PC-9 (cell line): ENCODE measurements at regions not wholly inside any gene's neighbourhood (a gene's known extent, or its start where the extent isn't known, plus 50 kb on each side); places are given as distances from the start of the nearest gene placed in this dataset.

ENCODE experiments used
- BruUV-seq: library from RNA; stranded (reverse); fragments of 400-500 nt; replicated peaks from 2 replicates; lab custom pipeline; 2021; lab: Mats Ljungman, UMichigan
- CTCF ChIA-PET: fragments of 300-600 bp; sonication (Branson Sonifier 250); formaldehyde crosslinking; loops from one replicate; lab custom pipeline; 2022; ENCODE audit warnings: antibody characterized with exemption; lab: Charles Lee
- POLR2A ChIA-PET: fragments of 300-600 bp; sonication (Branson Sonifier 250); formaldehyde crosslinking; loops from one replicate; lab custom pipeline; 2022; ENCODE audit warnings: antibody characterized with exemption; ENCODE audit not compliant: unreplicated experiment; lab: Charles Lee
- DNase-seq, 2 experiments: peaks; one replicate each; pipeline versions ENCODE4 v3.0.0 to v3.0.0-alpha.2; 2015 to 2022; ENCODE audit warnings: mixed read lengths in 1 of 2
- H2AFZ ChIP-seq: fragments of 200-600 bp; sonication (generic); 2 replicates; pipeline ENCODE4 v1.8.1; 2017; ENCODE audit warnings: antibody characterized with exemption
- H3F3A ChIP-seq: fragments of 200-600 bp; sonication (generic); 2 replicates; pipeline ENCODE4 v1.8.1; 2017; ENCODE audit warnings: antibody characterized with exemption, mild to moderate bottlenecking, low read depth; ENCODE audit not compliant: insufficient read depth
- H3K27ac ChIP-seq: fragments of 200-600 bp; sonication (generic); 2 replicates; pipeline ENCODE4 v1.6.1; 2016; ENCODE audit warnings: mixed run types
- H3K27me3 ChIP-seq: fragments of 200-600 bp; sonication (generic); 2 replicates; pipeline ENCODE4 v1.6.1; 2016; ENCODE audit warnings: low read depth, mixed run types; ENCODE audit not compliant: insufficient read depth
- H3K36me3 ChIP-seq: fragments of 200-600 bp; sonication (generic); 2 replicates; pipeline ENCODE4 v1.6.1; 2016; ENCODE audit warnings: low read depth, mixed run types
- H3K4me1 ChIP-seq: fragments of 200-600 bp; sonication (generic); replicated peaks from 2 replicates; pipeline ENCODE4 v1.6.1; 2016; ENCODE audit warnings: mixed run types; ENCODE audit not compliant: insufficient read depth
- H3K4me2 ChIP-seq: fragments of 200-600 bp; sonication (generic); 2 replicates; pipeline ENCODE4 v1.6.1; 2017; ENCODE audit warnings: mixed run types
- H3K4me3 ChIP-seq: fragments of 200-600 bp; sonication (generic); 2 replicates; pipeline ENCODE4 v1.6.1; 2016; ENCODE audit warnings: mixed run types
- H3K79me2 ChIP-seq: fragments of 200-600 bp; sonication (generic); 2 replicates; pipeline ENCODE4 v1.6.1; 2017; ENCODE audit warnings: low read depth, mixed run types
- H3K9me2 ChIP-seq: fragments of 200-600 bp; sonication (generic); 2 replicates; pipeline ENCODE4 v1.8.1; 2017; ENCODE audit warnings: mild to moderate bottlenecking; ENCODE audit not compliant: insufficient read depth
- H3K9me3 ChIP-seq: fragments of 200-600 bp; sonication (generic); 2 replicates; pipeline ENCODE4 v1.8.1; 2016; ENCODE audit warnings: low read depth; ENCODE audit not compliant: insufficient read depth
- H4K20me1 ChIP-seq: fragments of 200-600 bp; sonication (generic); 2 replicates; pipeline ENCODE4 v1.8.1; 2017; ENCODE audit not compliant: insufficient read depth
- EZH2 ChIP-seq: fragments of 200-600 bp; sonication (generic); IDR thresholded peaks from 2 replicates; pipeline ENCODE4 v1.8.0; 2017; ENCODE audit warnings: antibody characterized with exemption, low read depth
- intact Hi-C: fragments of 100-400 bp; cut with micrococcal nuclease; formaldehyde crosslinking; loops from one replicate; pipeline ENCODE4 v1.10.0; 2022; ENCODE audit not compliant: unreplicated experiment
- TF ChIP-seq, protein P1 (sequence below): fragments of 200-600 bp; sonication (generic); conservative IDR thresholded peaks from 2 replicates; pipeline ENCODE4 v1.6.1; 2017; ENCODE audit warnings: mixed run types, antibody characterized with exemption, mild to moderate bottlenecking, moderate library complexity

DNA sequence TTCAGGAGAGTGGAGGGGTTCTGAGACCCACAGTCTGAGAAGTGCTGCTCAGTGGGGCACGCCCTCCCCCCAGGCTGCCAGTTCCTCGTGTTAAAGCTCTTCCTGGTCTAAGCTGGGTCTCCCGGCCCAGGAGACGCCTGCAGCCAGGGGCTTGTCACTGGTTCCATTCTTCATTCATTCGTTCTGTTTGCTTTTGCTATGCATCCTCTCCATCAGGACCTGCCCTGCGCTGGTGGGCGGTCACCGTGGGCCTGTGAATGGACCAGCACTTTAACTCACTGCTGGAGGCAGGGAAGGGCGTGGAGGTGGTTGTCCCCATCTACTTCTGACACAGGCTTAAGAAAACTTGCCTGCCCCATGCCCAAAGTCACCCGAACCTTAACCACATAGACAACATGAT lies 272.8 kb upstream of the HDAC4 start:
- no peaks in the 10 kb centered on the region for H3K4me1 ChIP-seq
- H3K27ac ChIP-seq = no peak overlapping the region
- H2AFZ ChIP-seq = no peak overlapping the region
- no TSS peak for BruUV-seq
- H3K36me3 ChIP-seq = no peaks in the 10 kb centered on the region
- H3K79me2 ChIP-seq = no peaks in the 10 kb centered on the region
- H3K27me3 ChIP-seq = peaks cover 100% of the 10 kb centered on the region
- H3F3A ChIP-seq = no peaks in the 10 kb centered on the region
- intact Hi-C loops = no loop called here
- no peak for DNase-seq
- no peaks in the 10 kb centered on the region for H4K20me1 ChIP-seq
- POLR2A ChIA-PET = no interaction called here
- no peak for TF ChIP-seq EZH2
- TF ChIP-seq, protein P1, sequence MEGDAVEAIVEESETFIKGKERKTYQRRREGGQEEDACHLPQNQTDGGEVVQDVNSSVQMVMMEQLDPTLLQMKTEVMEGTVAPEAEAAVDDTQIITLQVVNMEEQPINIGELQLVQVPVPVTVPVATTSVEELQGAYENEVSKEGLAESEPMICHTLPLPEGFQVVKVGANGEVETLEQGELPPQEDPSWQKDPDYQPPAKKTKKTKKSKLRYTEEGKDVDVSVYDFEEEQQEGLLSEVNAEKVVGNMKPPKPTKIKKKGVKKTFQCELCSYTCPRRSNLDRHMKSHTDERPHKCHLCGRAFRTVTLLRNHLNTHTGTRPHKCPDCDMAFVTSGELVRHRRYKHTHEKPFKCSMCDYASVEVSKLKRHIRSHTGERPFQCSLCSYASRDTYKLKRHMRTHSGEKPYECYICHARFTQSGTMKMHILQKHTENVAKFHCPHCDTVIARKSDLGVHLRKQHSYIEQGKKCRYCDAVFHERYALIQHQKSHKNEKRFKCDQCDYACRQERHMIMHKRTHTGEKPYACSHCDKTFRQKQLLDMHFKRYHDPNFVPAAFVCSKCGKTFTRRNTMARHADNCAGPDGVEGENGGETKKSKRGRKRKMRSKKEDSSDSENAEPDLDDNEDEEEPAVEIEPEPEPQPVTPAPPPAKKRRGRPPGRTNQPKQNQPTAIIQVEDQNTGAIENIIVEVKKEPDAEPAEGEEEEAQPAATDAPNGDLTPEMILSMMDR = no peak
- CTCF ChIA-PET = no interaction called here
- H3K9me2 ChIP-seq = no peaks in the 10 kb centered on the region
- no peak overlapping the region for H3K4me2 ChIP-seq
- H3K9me3 ChIP-seq = no peaks in the 10 kb centered on the region
- no peak overlapping the region for H3K4me3 ChIP-seq

GRCh38 chr2:239671916-239672849 lies 271.4 kb upstream of the HDAC4 start:
- no peak overlapping the region for H3K4me2 ChIP-seq
- CTCF ChIA-PET = no interaction called here

GRCh38 chr2:239671471-239671870 lies 270.7 kb upstream of the HDAC4 start:
- TF ChIP-seq, protein P1 = no peak
- TF ChIP-seq EZH2 = no peak
- peaks cover 100% of the 10 kb centered on the region for H3K27me3 ChIP-seq

More at GRCh38 chr2:239671916-239672849, 271.4 kb upstream of the HDAC4 start:
- intact Hi-C loops = no loop called here
- Histone ChIP-seq H3K27ac (no peak overlapping the region), H3K79me2 (no peaks in the 10 kb centered on the region), H3K9me3 (no peaks in the 10 kb centered on the region), H3K4me3 (no peak overlapping the region), H3K27me3 (peaks cover 100% of the 10 kb centered on the region), H2AFZ (no peak overlapping the region), H3K9me2 (no peaks in the 10 kb centered on the region), H3K4me1 (no peaks in the 10 kb centered on the region), H3F3A (no peaks in the 10 kb centered on the region), H4K20me1 (no peaks in the 10 kb centered on the region), H3K36me3 (no peaks in the 10 kb centered on the region)
- no peak for DNase-seq
- TF ChIP-seq, protein P1 = no peak
- TF ChIP-seq EZH2 = no peak
- POLR2A ChIA-PET = no interaction called here
- no TSS peak for BruUV-seq

More at GRCh38 chr2:239671471-239671870, 270.7 kb upstream of the HDAC4 start:
- Histone ChIP-seq H3F3A (no peaks in the 10 kb centered on the region), H4K20me1 (no peaks in the 10 kb centered on the region), H2AFZ (no peak overlapping the region), H3K9me3 (no peaks in the 10 kb centered on the region), H3K4me1 (no peaks in the 10 kb centered on the region), H3K36me3 (no peaks in the 10 kb centered on the region), H3K9me2 (no peaks in the 10 kb centered on the region), H3K4me2 (no peak overlapping the region), H3K79me2 (no peaks in the 10 kb centered on the region), H3K4me3 (no peak overlapping the region), H3K27ac (no peak overlapping the region)
- ChIA-PET CTCF (no interaction called here), POLR2A (no interaction called here)
- BruUV-seq = no TSS peak
- intact Hi-C loops = no loop called here
- no peak for DNase-seq
